AG10803 (cell line): ENCODE measurements at regions not wholly inside any gene's neighbourhood (a gene's known extent, or its start where the extent isn't known, plus 50 kb on each side); places are given as distances from the start of the nearest gene placed in this dataset.

Source experiments
- DNase-seq: peaks from one replicate; pipeline ENCODE4 v3.0.0; 2010; ENCODE audit warnings: low read depth
- H3K4me3 ChIP-seq: 2 replicates; pipeline ENCODE4 v1.5.1; 2011; ENCODE audit warnings: mild to moderate bottlenecking, low read length, control low read depth
- TF ChIP-seq, protein P1 (sequence below): conservative IDR thresholded peaks from 2 replicates; pipeline ENCODE4 v1.5.1; 2011; ENCODE audit warnings: mild to moderate bottlenecking, low read length, control low read depth, inconsistent platforms

DNA sequence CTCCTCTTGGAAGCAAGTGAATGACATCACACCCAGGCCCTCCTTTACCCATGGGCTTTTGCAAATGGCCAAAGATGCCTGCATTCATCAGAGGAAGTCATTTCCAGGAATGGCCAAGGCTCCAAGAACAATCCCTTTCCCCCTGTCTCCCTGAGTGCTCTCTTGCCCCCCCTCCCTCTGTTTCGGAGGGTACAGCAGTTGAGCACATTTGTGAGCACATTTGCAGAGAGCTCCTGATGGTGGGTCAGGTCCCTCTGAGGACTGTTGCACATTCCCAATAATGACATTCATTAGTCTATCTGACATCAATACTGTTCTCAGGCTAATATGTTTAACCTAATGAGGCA lies 113.4 kb downstream of the MATN1 start:
- DNase-seq, result no peak
- TF ChIP-seq, protein P1, sequence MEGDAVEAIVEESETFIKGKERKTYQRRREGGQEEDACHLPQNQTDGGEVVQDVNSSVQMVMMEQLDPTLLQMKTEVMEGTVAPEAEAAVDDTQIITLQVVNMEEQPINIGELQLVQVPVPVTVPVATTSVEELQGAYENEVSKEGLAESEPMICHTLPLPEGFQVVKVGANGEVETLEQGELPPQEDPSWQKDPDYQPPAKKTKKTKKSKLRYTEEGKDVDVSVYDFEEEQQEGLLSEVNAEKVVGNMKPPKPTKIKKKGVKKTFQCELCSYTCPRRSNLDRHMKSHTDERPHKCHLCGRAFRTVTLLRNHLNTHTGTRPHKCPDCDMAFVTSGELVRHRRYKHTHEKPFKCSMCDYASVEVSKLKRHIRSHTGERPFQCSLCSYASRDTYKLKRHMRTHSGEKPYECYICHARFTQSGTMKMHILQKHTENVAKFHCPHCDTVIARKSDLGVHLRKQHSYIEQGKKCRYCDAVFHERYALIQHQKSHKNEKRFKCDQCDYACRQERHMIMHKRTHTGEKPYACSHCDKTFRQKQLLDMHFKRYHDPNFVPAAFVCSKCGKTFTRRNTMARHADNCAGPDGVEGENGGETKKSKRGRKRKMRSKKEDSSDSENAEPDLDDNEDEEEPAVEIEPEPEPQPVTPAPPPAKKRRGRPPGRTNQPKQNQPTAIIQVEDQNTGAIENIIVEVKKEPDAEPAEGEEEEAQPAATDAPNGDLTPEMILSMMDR, result no peak
- no peak overlapping the region for H3K4me3 ChIP-seq

DNA sequence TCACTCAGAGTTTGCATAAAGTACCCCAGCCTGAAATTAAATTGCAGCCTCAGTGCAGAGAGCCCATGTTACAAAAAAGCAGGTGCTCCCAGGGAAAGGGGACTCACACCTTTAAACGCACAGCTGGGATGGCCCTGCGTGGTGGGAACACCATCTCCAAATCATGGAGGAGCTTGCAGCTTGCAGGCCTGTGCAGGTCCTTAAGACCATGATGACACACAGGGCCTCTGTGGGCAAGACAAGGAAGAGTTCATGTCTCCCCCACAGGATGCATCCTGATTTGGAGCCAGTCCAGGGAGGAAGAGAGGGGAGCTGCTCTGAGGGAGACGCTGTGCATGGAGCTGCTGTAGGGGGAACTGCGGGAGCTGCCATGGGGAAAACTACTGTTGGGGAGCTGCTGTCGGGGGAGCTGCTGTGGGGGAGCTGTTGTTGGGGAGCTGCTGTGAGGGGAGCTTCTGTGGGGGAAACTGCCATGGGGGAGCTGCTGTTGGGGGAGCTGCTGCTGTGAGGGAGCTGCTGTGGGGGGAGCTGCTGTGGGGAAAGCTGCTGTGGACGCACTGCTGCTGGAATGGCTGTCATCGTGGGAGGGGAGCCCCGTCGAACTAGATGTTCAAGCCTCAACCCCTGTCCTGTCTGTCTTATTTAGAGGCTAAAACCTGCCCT lies 113.9 kb downstream of the MATN1 start:
- no peak overlapping the region for H3K4me3 ChIP-seq
- TF ChIP-seq, protein P1, result no peak
- DNase-seq, result no peak

DNA sequence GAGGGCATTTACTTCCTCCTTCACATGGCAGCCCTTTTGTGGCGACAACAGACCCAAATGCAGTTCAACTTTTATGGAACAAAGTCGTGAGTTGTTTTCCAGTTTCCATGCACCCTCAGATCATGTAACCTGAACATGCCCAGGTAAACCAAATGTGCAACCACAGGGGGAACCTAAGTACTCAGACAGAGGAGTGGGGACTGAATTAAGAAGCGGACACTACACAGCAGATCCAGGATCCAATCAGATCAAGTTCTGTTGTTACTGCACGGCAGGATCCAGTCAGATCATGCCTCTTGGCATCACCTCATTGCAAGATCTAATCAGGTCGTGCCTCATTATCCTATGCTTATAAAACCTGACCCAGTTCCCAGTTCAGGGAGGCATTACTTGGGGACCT lies 115.7 kb downstream of the MATN1 start:
- no peak overlapping the region for H3K4me3 ChIP-seq
- TF ChIP-seq, protein P1, result no peak

DNA sequence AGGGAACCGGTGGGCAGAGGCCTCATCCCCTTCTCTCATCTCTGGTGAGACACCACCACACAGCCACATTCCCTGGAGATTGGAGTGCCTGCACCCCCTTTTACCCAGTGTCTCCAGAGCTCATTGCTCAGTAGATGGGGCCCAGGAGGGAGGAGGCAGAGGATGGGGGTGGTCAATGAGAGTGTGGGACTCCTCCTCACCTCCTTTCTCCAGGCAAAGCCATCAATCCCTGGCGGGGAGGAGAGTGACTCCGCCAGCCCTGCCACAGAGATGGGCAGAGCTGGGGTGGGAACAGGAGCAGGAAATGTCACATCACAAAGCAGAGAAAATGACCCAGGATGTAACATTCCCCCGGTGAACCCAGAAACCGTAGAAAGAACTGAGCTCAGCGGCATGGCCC lies 117.2 kb downstream of the MATN1 start:
- no peak overlapping the region for H3K4me3 ChIP-seq
- TF ChIP-seq, protein P1, result no peak
- no peak for DNase-seq

More for the DNA sequence above, 115.7 kb downstream of the MATN1 start:
- no peak for DNase-seq

DNA sequence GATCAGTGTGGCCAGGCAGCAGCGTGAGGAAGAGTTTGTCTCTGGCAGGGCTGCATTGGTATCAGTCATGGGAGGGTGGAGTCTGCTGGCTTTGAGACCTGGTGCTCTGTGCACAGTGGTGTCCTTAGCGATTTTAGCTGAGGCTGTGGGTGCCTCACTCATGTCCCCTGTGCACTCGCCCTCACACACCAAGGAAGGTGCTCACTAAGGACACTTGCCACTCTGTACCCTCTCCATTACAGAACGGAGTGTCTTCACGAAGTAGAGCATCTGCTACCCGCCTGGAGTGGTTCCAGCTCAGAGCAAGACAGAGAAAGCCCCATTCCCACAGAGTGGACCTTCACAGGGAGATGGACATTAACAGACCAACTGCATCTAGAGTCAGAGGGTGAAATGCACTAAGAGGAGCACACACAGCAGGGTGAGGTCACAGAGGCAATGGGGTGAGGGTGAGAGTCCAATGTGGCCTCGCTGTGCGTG lies 117.9 kb downstream of the MATN1 start:
- TF ChIP-seq, protein P1, result no peak
- no peak for DNase-seq
- no peak overlapping the region for H3K4me3 ChIP-seq

DNA sequence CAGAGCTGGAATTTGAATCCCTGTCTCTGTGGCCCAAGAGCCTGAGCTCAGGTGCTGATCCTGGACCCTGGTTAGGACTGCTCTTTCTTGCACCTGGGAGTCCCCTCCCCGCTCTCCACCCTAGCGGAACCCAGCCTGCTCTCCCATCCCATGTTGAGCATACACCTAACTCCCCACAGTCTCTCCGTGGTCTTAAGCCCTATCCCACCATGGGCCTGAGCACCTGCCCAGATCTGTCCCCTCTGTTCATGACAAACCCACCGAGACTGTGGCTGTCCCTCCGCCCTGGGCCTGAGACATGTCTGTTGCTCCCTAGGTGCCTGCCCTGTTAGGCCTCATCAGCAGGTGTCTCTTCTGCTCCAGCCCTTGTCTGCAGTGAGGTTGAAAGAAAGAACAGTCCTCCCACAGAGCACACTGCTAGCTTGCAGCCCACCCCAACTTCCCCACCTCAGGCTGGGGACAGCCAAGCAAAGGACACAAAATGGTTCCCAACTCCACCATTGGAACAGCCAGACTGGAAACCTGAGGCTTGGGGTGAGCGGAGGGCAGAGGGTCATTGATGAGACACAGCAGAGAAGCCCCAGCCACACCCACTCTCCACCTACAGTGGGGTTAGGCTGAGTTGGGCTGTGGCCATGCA lies 118.5 kb downstream of the MATN1 start:
- DNase-seq, result no peak
- H3K4me3 ChIP-seq, result no peak overlapping the region
- TF ChIP-seq, protein P1, result no peak
